ENCODE measurements at regions not wholly inside any gene's neighbourhood (a gene's known extent, or its start where the extent isn't known, plus 50 kb on each side); places are given as distances from the start of the nearest gene placed in this dataset.

DNA sequence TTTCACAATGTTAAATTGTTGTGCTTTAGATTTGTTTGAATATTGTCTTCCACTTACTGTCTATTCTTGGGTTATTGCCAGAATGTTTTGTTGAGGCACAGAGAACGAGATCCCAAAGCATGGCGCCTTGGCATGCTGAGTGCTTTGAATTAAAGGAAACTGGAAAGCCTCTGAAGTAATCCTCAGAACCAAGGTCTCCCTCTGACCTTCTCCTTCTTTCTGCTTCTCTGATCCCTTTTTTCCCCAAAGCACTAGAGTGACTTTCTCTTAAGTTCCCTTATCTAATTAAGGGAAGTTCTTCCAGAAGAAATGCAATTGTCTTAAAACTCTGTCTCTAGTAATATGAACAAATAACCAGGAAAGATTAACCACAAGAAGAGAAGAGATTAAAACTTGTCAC lies 214.7 kb downstream of the SPP2 start:
- no peak for TF ChIP-seq YY1 (IDR thresholded peaks at IDR 0.05; ENCODE audit: insufficient read depth, insufficient read length)
- TF ChIP-seq SUZ12 (IDR thresholded peaks at IDR 0.05; ENCODE audit: extremely low read depth, insufficient read depth, insufficient read length), result no peak

Measured in NT2/D1 (cell line).